GM18867 (cell line): ENCODE measurements at regions not wholly inside any gene's neighbourhood (a gene's known extent, or its start where the extent isn't known, plus 50 kb on each side); places are given as distances from the start of the nearest gene placed in this dataset.
"Not testable (repeated sequence)": the region's sequence is repeated elsewhere in the genome, so short reads cannot be mapped to it uniquely, and the experiment has no call there.

Experiments used
- ATAC-seq: cut with Tn5 transposase; IDR thresholded peaks from one replicate; pipeline ENCODE4 v1.9.1; 2021; ENCODE audit warnings: mild to moderate bottlenecking, moderate library complexity; ENCODE audit not compliant: unreplicated experiment

DNA sequence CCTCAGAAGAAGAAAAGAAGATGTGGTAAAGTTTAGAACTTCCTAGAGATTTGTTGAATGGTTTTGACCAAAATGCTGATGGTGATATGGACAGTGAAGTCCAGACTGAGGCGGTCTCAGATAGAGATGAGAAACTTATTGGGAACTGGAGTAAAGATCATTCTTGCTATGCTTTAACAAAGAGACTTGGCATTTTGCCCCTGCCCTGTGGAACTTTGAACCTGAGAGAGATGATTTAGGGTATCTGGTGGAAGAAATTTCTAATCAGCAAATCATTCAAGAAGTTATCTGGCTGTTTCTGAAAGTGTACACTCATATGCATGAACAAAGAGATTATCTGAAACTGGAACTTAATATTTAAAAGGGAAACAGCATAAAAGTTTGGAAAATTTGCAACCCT is 505.2 kb downstream of the NSUN3 start:
- ATAC-seq, result no peak

DNA sequence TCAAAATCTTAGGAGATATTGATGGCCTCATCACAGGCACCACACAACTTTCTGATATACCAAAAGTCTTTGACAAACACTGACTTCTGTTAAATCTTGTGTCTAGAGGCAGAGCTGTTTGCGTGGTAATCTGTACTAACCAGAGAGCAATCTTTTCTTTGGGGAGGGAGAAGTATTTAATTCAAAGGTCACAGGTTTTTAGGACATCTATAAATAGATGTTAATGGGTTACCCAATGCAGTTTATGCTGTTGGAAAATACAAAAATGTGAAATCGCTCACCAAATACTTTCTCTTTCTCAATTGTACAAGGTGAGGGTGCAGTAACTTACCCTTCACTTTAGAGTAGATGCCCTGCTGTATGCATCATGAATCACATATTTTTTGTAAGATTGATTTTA is 510.5 kb downstream of the NSUN3 start:
- no peak for ATAC-seq

DNA sequence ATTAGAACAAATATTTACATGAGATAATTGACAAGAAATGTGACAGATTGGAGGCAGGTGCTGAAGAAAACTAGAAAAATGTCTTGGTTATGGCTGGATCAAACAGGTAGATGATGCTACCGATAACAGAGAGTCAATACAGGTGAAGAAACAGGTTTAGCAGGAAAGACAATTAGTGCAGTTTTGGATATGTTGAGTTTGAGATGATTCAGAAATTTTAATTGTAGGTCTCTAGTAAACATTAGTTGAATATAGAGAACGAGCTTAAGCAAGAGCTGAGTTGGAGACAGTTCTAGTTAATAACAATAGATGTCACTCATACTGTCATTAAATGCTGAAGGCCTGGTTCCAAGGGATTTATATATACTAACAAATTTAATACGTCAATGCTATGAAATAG is 524.4 kb downstream of the NSUN3 start:
- ATAC-seq, result no peak

DNA sequence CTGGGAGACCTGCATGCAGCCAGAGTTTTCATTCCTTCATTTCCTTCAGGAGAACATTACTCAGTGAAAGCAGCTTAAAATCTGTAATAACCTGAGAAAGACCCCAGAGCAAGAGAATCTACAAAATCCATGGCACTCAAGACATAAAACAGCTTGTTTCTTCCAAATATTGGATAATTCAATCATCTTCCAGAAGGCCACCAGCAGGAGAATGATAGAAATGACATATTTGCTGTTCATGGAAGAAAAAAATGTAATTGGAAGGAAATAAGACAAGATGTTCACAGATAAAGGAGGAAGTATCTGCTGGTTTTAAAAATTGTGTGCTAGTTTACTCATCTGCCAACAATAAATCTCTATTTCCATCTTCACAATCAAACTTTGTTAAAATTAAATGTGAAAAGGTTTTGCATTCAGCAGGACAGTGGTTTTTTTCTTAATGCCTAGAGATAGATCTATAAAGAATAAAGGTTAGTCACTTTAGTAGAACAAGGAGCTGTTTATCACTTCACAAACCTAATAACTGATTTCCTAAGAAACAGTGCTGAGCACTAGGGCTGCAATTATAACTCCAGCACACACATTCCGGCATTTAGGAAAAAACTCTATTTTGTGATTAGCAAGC is 530.8 kb downstream of the NSUN3 start:
- ATAC-seq, result no peak

DNA sequence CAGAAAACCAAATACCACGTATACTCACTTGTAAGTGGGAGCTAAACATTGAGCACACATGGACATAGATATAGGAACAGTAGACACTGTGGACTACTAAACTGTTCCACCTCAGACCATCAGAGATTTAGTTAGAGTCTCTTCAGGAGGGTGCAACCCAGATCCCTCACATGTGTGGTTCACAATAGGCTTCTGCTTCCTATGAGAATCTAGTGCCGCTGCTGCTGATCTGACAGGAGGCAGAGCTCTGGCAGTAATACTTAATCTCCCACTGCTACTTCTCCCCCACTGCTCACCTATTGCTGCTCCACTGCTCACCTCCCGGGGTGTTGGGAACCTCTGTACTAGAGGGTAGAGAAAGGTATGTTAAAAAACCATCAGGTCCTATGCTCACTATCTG is 533.3 kb downstream of the NSUN3 start:
- ATAC-seq, result no peak

DNA sequence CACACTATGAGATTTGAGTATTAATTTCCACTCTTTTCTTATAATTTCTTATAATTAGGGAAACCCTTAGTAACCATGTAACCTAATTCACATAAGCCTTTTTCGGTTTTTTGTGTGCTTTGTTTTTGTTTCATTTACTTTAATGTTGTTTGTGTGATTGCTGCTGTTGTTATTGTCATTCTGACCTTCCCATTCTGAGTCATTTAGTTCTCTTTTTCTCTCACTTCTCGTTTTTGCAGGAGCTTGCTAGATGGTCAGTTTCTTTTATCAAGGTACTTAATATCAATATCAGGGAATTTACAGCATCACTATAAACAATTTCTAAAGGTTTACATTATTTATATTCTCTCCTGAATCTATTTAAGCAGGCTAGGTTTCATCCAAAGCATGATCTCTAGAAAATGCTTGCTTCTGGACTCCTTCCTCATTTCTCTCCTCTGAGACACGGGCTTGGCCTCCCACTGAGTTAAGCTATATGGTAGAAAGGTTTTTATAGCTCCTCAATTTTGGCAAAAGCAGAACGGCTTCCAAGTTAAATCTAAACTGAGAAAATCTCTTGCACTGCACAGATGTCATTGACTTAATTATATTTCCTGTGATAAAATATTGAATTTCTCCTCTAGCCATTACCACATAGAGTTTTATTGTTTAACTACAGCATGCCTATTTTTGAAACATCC is 534.2 kb downstream of the NSUN3 start:
- peak; percentile 96 for ATAC-seq

- ATAC-seq, result no peak
Observed at GRCh38 chr3:94607778-94608177, 544.9 kb downstream of the NSUN3 start.

- ATAC-seq, result no peak
Observed at GRCh38 chr3:94609908-94610307, 547.0 kb downstream of the NSUN3 start.

DNA sequence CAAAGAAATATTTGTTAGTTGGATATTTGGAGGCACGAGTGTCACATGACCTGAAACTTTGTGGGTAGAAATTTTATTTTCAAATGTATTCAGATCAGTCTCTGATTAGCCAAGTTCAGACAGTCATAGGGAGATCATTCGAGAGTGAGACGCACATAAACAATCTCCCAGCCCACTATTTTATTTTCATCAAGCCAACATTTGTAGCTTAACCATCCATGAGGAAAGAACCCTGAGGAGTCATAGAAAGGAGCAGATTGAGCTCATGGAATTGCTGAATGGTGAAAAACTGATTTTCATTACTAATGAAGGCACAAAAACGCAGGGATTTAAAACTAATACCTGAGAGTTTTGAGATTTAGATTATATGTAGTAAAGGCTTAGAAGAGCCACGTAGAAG is 548.7 kb downstream of the NSUN3 start:
- no peak for ATAC-seq

DNA sequence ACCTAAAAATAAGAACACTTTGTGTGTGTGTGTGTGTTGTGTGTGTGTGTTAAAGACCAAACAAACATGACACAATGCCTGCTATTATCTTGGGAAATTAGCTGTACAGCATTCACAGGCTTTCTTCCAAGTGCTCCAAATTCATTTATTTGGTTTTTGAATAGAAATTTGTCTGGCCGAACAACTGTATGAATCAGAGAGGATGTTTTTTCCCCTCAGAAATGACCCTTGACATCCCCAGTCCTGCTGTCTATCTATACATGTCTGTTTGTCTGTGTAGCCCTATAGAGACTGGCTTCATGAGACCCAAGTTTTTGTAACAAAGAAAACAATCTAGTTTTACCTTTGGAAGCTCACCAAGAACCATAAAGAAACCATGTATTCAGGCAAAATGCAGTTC is 549.8 kb downstream of the NSUN3 start:
- ATAC-seq, result no peak

- no peak for ATAC-seq
Observed at GRCh38 chr3:94614192-94614591, 551.3 kb downstream of the NSUN3 start.

DNA sequence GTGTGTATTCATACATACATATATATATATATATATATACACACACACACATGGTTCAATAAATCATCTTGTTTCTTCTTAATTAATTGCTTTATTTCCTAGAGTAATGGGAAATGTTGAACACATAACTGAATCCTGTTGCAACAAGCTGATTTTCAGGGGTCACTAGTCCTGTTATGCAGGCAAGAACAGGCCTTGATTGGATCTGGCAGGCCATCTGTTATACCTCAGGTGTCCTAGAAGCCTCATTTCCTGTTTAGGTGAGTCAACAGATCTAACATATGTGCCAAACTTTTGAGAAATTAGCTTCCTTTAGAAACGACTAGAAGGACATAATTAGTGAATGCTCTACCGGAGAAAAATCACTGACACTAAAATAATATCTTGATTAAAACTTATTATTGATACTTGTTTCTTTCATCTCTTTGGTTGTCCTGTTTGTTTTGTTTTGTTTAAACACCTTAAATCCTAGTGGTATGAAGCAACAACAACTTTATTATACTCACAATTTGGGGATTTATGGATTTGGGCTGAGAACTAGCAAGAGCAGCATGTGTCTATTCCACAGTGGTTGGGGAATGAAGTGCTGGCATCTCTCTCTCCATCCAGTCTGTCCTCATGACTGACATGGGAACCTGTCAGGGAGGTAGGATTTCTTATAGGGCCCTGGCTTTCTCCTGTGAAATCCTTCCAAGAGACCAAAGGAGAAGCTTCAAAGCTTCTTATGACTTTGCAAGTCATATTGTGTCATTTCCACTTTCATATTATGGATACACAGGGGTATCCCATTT is 552.6 kb downstream of the NSUN3 start:
- ATAC-seq, result no peak

- ATAC-seq, result no peak
Observed at GRCh38 chr3:94616833-94617232, 554.0 kb downstream of the NSUN3 start.

DNA sequence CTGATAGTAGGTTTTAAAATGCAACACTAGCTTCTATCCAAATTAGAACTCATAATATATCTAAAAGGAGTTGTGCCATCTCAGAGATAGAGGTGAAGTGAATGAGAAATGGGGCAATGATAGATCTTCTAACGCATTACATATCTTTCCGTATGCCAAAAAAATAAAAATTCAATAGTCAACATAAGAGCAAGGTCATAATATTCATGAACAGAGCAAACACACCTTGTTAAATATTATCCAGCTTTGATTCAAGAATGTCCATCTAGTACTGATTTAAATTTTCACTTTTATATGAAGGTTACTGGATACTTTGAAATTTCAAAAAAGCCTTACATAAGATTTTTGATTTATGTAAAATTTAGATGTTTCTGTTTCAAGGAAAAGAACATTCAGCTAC is 554.5 kb downstream of the NSUN3 start:
- no peak for ATAC-seq

DNA sequence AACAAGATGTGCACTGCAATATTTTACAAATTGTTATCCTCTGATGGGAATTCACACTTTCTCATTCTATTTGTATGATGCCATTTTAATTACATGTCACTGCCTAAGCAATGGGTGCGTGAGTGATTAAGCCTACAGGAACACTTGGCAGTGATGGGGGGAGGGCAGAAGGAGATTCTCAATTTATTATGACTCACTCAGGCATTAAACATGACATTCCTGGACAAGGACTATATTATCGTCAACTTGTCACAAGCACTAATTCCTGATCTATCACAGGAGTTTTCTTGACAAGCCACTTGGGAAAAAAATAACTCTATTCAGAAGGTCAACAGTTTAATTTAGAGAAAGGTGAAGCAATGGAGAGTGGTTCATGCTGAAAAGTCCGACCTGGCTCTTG is 556.8 kb downstream of the NSUN3 start:
- no peak for ATAC-seq

DNA sequence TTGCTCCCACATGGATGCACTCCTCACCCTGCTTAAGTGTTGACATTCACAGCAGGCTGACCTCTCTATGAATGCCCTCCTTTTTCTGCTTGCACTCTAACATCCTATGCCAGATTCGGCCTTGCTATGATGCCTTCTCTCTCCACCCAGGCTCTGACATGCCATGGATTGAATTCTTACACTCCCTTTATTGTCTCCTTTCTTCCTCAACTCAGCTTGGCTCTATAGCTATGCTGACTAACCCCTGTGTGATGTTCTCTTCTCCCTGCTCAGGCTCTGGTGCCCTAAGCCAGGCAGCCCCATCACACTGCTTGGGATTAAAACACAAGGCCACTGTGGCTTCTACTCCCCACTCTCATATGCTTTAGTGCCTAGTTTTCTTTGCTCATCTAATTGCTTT is 563.7 kb downstream of the NSUN3 start:
- no peak for ATAC-seq

DNA sequence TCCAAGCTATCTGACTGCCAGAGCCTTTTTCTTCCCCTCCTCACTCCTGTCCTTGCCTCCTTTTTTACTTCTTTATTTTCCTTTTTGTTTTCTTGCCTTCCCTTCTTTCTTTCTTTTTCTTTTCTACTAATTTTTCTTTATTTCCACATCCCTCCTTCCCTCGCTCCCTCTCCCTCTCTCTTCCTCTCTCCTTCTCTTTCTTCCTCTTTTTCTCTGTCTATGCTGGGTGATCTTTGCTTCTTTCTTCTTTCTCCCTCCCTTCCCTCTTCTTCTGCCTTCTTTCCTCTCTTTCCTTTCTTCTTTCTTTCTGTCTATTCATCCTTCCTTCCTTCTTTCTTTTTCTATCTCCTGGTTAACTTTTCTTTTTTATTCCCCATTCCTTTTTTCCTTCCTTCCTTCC is 564.8 kb downstream of the NSUN3 start:
- ATAC-seq, result no peak

- ATAC-seq, result no peak
Observed at GRCh38 chr3:94643400-94643799, 580.5 kb downstream of the NSUN3 start.

GRCh38 chr3:94645790-94646189 is 582.9 kb downstream of the NSUN3 start:
- ATAC-seq, result no peak

GRCh38 chr3:94647131-94647530 is 584.3 kb downstream of the NSUN3 start:
- no peak for ATAC-seq

DNA sequence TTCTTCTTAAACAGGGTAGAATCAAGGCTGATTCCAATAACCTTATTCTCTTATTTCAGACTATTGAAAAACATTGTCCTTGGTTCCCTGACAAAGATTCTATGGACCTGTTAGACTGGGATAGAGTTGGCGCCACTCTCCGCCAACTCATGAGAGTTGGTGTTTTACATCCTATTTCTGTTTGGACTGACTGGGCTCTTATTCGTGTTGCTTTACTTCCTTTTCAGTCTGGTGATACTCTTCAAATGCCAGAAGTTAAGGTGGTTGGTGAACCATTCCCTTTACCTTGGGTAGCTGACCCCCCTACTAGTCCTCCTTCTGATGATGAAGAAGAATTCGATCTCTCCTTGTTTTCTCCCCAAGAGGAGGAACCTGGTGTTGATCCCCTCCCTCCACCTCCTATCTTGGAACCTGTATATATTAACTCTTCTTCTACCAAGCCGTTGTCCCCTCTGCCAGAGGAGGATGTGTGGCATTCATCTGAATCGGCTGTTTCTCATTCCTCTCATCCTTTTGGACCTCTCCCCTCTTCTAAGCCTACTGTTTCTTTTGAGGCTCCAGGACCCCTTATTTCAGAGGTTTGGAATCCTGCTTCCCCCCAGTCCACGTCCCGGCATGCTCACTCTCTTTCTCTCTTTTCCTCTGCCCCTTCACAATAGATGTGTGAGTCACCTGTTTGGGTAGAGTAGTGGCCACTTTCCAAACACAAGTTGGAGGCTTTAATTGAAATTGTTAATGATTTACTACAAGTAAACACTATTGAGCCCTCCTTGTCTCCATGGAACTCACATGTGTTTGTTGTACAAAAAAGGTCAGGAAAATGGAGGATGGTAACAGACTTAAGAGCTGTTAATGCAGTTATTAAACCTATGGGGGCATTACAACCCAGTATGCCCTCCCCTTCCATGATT is 585.7 kb downstream of the NSUN3 start:
- not testable (repeated sequence) for ATAC-seq
